AG09309 (cell line): ENCODE measurements at regions not wholly inside any gene's neighbourhood (a gene's known extent, or its start where the extent isn't known, plus 50 kb on each side); places are given as distances from the start of the nearest gene placed in this dataset.

Experiments used
- DNase-seq: peaks from one replicate; pipeline ENCODE4 v3.0.0-alpha.2; 2010; ENCODE audit warnings: low read depth
- H3K4me3 ChIP-seq: 2 replicates; pipeline ENCODE4 v1.5.1; 2011; ENCODE audit warnings: mild to moderate bottlenecking, low read depth, low read length, moderate library complexity; ENCODE audit not compliant: control insufficient read depth
- TF ChIP-seq, protein P1 (sequence below): IDR thresholded peaks from 2 replicates; pipeline ENCODE4 v1.5.1; 2011; ENCODE audit warnings: mild to moderate bottlenecking, low read depth, low read length, inconsistent platforms; ENCODE audit not compliant: insufficient read depth, control insufficient read depth; ENCODE audit errors: missing control alignments

DNA sequence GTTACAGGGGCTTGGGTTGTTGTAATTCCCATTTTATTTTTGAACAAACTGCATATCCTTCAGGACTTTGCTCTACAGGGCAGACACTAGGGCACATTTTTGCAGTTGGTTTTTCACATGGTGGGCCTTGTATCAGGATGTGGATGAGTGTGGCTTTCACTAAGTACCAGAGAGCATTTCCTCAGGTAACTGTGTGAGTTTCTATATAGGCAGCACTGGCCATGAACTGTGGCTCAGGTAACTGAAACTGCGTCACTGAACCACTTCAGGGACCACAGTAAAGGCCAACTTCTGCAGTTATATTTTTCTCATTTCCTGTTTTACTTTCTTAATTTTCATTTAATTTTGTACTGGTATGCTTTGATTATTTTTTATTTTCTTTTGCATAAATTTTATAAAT lies 166.5 kb downstream of the ZNF486 start:
- TF ChIP-seq, protein P1, sequence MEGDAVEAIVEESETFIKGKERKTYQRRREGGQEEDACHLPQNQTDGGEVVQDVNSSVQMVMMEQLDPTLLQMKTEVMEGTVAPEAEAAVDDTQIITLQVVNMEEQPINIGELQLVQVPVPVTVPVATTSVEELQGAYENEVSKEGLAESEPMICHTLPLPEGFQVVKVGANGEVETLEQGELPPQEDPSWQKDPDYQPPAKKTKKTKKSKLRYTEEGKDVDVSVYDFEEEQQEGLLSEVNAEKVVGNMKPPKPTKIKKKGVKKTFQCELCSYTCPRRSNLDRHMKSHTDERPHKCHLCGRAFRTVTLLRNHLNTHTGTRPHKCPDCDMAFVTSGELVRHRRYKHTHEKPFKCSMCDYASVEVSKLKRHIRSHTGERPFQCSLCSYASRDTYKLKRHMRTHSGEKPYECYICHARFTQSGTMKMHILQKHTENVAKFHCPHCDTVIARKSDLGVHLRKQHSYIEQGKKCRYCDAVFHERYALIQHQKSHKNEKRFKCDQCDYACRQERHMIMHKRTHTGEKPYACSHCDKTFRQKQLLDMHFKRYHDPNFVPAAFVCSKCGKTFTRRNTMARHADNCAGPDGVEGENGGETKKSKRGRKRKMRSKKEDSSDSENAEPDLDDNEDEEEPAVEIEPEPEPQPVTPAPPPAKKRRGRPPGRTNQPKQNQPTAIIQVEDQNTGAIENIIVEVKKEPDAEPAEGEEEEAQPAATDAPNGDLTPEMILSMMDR: no peak
- no peak overlapping the region for H3K4me3 ChIP-seq
- no peak for DNase-seq

DNA sequence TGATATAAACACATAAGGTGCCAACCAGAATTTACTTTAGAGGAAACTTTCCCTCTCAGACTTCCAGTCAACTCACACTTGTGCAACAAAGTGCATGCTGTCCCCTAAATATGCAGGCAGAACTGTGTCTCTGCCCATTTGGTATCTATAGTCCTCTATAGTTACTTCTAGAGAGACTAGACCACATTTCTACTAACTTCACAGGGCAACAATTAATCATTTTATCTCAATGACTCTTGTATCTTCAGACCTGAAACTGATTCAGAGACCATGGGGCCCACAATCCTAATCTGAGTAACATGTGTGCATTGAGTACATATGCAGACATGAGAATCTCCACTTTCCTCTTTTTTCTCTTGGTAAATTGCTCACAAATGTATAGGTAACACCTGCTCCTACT lies 158.1 kb downstream of the ZNF486 start:
- H3K4me3 ChIP-seq: no peak overlapping the region
- TF ChIP-seq, protein P1: no peak
- DNase-seq: no peak

DNA sequence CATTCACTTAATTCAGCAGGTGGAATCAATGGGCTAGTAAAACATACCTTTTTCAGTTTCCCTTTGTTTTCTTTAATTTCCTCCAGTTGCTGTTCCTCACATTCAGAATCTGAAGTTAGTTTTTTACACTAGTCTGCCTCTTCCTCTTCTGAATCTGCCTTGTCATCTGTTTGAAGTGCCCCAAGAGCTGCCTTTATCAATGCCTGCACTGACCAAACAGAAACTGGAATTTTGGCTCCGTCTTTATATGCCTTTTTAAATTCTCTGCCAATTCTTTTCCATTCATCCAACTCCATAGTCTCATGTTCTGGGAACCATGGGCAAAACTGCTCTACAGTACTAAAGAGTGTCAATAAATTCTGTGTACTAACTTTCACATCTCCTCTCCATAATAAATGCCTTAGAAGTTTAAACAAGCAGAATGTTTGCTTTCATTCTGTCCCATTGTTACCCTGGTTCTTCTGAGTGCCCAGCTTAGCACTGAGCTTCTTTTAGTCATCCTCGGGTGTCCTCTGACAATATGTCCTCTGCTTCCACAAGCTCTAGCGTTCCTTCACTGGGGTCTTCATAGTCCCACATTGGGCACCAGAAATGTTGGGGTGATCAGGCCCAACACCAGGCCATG lies 154.2 kb downstream of the ZNF486 start:
- H3K4me3 ChIP-seq: no peak overlapping the region
- TF ChIP-seq, protein P1: no peak
- no peak for DNase-seq

DNA sequence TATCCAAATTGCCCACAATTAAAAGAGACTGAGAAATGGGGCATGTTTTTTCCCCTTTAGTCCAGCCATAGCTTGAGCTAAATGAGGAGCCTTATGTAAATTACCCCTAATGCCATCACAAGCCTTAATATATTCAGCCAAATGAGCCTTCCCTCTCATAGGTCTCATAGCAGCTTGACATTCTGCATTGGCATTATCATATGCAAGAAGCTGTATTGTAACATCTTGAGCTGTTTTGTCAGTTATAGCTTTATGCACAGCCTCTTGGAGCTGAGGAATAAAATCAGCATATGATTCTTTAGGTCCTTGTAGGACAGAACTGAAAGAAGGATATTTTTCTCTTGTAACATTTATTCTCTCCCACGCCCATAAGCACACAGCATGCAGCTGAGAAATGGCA lies 153.2 kb downstream of the ZNF486 start:
- no peak overlapping the region for H3K4me3 ChIP-seq
- DNase-seq: no peak
- TF ChIP-seq, protein P1: no peak

DNA sequence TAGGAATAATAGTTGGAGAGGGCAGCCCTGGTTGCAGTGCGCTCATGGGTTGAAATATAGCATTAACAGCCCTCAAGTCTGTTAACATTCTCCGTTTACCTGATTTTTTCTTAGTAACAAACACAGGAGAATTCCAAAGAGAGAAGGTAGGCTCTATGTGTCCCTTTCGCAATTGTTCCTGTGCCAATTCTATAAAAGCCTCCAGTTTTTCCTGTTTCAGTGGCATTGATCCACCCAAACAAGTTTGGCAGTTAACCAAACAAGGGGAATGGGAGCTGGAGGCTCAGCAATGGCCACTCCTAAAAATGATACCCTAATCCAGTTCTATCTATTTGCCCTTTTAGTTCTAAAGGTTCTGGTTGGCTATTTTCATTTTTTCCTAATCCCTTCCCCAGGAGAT lies 151.6 kb downstream of the ZNF486 start:
- DNase-seq: no peak
- H3K4me3 ChIP-seq: no peak overlapping the region
- TF ChIP-seq, protein P1: no peak

DNA sequence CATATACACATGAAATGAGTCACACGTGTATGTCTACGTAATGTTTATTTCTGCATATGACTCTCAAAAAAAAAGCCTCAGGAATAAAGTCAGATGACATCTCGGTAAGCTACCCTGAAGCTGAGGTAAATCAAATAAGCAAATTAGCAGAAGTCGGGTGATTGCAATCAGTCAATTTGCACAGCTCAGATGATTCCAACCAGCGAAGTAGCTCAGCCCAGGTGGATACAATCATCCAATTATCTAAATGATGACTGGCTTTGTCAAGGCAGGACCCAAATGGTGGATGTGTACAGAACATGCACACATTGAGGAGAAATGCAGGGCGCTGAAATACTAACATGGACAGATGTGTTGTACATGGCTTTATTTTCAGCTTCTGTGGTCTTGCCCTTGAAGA lies 148.5 kb downstream of the ZNF486 start:
- TF ChIP-seq, protein P1: no peak

DNA sequence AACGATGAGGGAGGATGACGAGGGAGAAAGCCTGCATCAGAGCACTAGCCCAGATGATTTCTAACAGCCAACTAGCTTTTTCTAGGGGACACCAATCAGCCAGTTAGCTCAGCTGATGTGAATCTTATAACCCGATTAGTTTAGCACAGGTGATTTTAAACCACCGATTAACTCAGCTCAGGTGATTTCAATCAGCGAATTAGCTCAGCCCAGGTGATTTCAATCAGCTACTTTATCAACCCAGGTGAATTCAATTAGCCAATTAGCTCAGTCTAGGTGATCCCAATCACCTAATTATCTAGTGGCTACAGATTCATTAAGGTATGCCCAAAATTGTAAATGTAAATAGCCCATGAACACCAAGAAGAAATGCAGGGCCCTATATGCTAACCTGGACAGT lies 146.9 kb downstream of the ZNF486 start:
- TF ChIP-seq, protein P1: no peak
- DNase-seq: no peak

More for the DNA sequence above, 148.5 kb downstream of the ZNF486 start:
- H3K4me3 ChIP-seq: no peak overlapping the region
- no peak for DNase-seq

More for the DNA sequence above, 146.9 kb downstream of the ZNF486 start:
- no peak overlapping the region for H3K4me3 ChIP-seq
